Adrenal gland (tissue), 9 donors: ENCODE measurements at regions not wholly inside any gene's neighbourhood (a gene's known extent, or its start where the extent isn't known, plus 50 kb on each side); places are given as distances from the start of the nearest gene placed in this dataset.
"Not testable (repeated sequence)": the region's sequence is repeated elsewhere in the genome, so short reads cannot be mapped to it uniquely, and the experiment has no call there.

Experiments used
- DNase-seq, 7 donors: peaks; one replicate each; pipeline ENCODE4 v3.0.0-alpha.2; 2019 to 2020
- H3K27ac ChIP-seq, 5 donors: fragments of 200-600 bp; sonication (generic) in 4 of 5; 1 replicate in 3 of 5; 2 replicates in 2 of 5; pipeline versions ENCODE4 v1.5.1 to v1.8.0; 2016 to 2020; ENCODE audit warnings: mild to moderate bottlenecking in 1 of 5
- H3K27me3 ChIP-seq: fragments of 200-600 bp; 2 replicates; pipeline ENCODE4 v1.8.0; 2021
- H3K36me3 ChIP-seq, 2 donors: fragments of 200-600 bp; replicated peaks in 1 of 2; 1 replicate in 1 of 2; 2 replicates in 1 of 2; pipeline versions ENCODE4 v1.5.1 to v1.8.0; 2018 to 2022
- H3K4me1 ChIP-seq, 2 donors: fragments of 200-600 bp; replicated peaks in 1 of 2; 1 replicate in 1 of 2; 2 replicates in 1 of 2; pipeline versions ENCODE4 v1.5.1 to v1.8.0; 2018 to 2021
- H3K4me3 ChIP-seq, 4 donors: fragments of 200-600 bp; sonication (generic) in 3 of 4; one replicate each; pipeline ENCODE4 v1.5.1; 2016 to 2018
- H3K9me3 ChIP-seq, 3 donors: fragments of 200-600 bp; sonication (generic) in 1 of 3; replicated peaks in 1 of 3; 1 replicate in 2 of 3; 2 replicates in 1 of 3; pipeline versions ENCODE4 v1.5.1 to v1.8.0; 2016 to 2021
- WGBS, 4 donors: extraction: QIAGEN DNeasy Blood & Tissue Kit in 2 of 4; methylation state at CpG; one replicate each; pipeline versions ENCODE4 v1.1.5 to v1.1.7; 2013 to 2017; 5-methylcytosine and 5-hydroxymethylcytosine counted together
- intact Hi-C, 2 donors: fragments of 100-400 bp; cut with DNase I; formaldehyde crosslinking; loops; one replicate each; pipeline versions ENCODE4 v1.14.1 to v1.15.0; 2022 to 2023
- TF ChIP-seq, protein P1 (sequence below), 6 experiments: fragments of 450-650 bp in 4 of 6; fragments of 200-600 bp in 2 of 6; sonication (generic) in 1 of 6; IDR thresholded peaks; 1 replicate in 5 of 6; 2 replicates in 1 of 6; pipeline versions ENCODE4 v1.5.1 to v1.8.0; 2016 to 2021; ENCODE audit warnings: antibody characterized with exemption in 6 of 6, mild to moderate bottlenecking in 2 of 6, moderate library complexity in 1 of 6
- donor health status: healthy with polysubstance abuse.
- donor health status: Bipolar disorder and iron deficiency.
- donor health status: DM: yes; HTN: yes; CAD: no.
- donor health status: DM: no; HTN: no; CAD: no.
- donor health status: DM: no; HTN: no; CAD: no.

DNA sequence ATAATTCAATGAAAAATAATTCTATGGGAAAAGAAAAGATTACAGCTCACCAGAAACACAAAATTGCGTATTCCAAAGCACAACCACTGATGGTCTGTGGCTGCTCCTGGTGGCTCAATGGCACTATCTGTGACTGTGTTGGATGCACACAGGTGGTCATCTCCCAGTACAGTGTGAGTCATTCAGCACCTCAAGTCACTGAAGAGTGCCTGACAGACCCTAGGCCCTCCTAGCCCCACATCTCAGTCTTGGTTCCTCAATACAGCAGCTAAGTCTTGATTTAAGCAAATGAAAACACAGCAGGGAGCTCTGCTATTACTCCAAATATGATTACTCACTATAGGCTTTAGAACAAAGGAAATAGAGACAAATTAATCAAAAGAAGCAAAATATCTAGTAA, 233.4 kb upstream of the FRG1 start:
- H3K27ac ChIP-seq, DNase-seq, intact Hi-C loops, H3K36me3 ChIP-seq, H3K4me3 ChIP-seq, H3K4me1 ChIP-seq, H3K27me3 ChIP-seq, H3K9me3 ChIP-seq: not testable (repeated sequence)
- WGBS, 4 donors = 87 to 96% (median 93%) methylated on average over 1 of the region's 1 CpG

DNA sequence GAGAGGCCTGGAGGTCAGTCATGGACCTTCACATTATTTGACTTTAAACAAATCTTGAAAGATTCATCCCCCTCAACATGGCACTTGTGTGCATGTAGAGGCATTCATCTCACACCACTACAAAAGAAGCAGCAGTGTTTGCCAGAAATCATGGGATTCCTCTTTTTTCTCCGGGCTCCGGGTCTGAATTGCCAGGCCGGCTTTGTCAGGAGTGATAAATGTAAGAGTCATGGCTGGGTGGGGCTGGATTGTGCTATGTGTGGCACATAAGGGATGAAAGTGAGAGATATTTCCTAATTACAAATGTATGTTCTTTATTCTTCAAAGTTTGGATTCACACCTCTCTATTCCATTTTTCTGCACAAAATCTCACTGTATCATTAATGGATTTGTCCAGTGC, 228.7 kb upstream of the FRG1 start:
- H3K4me3 ChIP-seq, H3K27me3 ChIP-seq, H3K36me3 ChIP-seq, DNase-seq, H3K9me3 ChIP-seq, H3K27ac ChIP-seq, H3K4me1 ChIP-seq, intact Hi-C loops: not testable (repeated sequence)
- 86 to 100% (median 91%) methylated on average over 3 of the region's 3 CpGs for WGBS, 4 donors

DNA sequence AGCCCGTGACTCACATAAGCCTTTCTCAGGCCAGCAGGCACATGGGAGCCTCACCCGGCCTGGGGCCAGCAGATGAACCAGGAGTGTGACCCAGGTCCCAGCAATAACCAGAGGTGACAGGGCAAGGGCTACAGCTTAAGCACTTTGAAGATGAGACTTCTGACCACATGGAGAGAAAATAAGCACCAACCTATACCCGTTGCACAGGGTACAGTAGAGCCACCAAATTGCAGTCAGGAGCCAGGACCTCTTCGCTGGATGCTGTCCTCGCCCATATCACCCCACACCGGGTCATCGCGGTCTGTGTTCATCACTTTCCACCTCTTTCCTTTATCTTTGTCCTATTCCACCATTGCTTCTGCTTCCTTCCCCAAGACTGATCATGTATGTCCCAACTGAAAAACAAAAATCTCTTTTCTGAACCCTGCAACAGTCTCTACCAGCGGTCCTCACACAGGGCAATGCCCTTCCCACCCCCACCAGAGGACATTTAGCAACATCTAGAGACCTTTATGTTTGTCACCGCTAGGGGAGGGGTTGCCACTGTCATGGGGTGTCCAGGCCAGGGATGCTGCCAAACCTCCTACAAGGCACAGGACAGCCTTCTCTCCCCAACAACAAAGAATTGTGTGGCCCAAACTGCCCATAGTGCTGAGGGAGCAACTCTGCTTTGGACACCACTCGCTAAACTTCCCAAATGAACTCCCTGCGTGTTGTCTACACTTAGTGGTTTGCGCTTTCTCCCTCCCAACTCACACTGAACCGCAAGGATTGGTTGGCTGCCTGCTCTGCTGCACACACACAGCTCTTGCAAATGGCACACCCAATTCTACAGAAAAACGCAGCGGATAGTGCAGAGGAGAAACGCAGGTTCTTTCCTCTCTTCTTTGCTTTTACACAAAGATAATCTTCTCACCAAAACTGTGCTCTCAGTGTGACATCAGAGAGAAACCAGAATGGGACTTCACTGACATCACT, 219.4 kb upstream of the FRG1 start:
- DNase-seq = peak in 2 of 7 donors; percentile 38 to 40
- intact Hi-C loops, H3K4me3 ChIP-seq, H3K27me3 ChIP-seq, H3K9me3 ChIP-seq, H3K36me3 ChIP-seq, H3K4me1 ChIP-seq: not testable (repeated sequence)
- H3K27ac ChIP-seq = peak overlapping the region in 1 of 5 donors; percentile 1
- 73 to 88% (median 84%) methylated on average over 16 to 17 of the region's 17 CpGs for WGBS, 4 donors
- TF ChIP-seq, protein P1, sequence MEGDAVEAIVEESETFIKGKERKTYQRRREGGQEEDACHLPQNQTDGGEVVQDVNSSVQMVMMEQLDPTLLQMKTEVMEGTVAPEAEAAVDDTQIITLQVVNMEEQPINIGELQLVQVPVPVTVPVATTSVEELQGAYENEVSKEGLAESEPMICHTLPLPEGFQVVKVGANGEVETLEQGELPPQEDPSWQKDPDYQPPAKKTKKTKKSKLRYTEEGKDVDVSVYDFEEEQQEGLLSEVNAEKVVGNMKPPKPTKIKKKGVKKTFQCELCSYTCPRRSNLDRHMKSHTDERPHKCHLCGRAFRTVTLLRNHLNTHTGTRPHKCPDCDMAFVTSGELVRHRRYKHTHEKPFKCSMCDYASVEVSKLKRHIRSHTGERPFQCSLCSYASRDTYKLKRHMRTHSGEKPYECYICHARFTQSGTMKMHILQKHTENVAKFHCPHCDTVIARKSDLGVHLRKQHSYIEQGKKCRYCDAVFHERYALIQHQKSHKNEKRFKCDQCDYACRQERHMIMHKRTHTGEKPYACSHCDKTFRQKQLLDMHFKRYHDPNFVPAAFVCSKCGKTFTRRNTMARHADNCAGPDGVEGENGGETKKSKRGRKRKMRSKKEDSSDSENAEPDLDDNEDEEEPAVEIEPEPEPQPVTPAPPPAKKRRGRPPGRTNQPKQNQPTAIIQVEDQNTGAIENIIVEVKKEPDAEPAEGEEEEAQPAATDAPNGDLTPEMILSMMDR (IDR thresholded peaks at IDR 0.05) = peak in 1 of 6 experiments; percentile 7

DNA sequence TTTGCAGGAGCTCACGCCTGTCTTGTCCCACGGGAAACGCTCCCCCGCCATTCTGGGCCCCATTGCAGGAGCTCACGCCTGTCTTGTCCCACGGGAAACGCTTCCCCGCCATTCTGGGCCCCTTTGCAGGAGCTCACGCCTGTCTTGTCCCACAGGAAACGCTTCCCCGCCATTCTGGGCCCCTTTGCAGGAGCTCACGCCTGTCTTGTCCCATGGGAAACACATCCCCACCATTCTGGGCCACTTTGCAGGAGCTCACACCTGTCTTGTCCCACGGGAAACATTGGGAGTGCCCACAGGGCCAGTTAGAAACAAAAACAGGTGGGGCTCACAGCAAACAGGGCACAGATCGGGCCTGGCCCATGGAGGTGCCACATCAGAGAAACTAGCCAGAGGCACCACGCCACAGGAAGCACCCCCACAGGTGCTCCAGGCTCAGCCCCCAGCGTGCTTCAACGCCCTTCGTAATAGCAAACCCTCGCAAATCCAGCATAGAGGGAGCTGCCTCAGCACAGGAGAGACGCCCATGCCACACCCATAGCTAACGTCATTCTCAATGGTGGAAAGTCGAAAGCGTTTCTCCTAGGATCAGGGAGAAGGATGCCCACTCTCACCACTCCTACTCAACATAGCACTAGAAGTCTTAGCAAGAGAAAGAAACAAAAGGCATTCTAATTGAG, 218.2 kb upstream of the FRG1 start:
- 66 to 81% (median 76%) methylated on average over 9 to 23 of the region's 23 CpGs for WGBS, 4 donors
- H3K9me3 ChIP-seq, intact Hi-C loops, H3K4me1 ChIP-seq, H3K4me3 ChIP-seq, H3K27me3 ChIP-seq, H3K36me3 ChIP-seq: not testable (repeated sequence)
- DNase-seq = peak in 6 of 7 donors; percentile 34 to 90 (median 72)
- peak overlapping the region in 1 of 5 donors; percentile 30 for H3K27ac ChIP-seq

DNA sequence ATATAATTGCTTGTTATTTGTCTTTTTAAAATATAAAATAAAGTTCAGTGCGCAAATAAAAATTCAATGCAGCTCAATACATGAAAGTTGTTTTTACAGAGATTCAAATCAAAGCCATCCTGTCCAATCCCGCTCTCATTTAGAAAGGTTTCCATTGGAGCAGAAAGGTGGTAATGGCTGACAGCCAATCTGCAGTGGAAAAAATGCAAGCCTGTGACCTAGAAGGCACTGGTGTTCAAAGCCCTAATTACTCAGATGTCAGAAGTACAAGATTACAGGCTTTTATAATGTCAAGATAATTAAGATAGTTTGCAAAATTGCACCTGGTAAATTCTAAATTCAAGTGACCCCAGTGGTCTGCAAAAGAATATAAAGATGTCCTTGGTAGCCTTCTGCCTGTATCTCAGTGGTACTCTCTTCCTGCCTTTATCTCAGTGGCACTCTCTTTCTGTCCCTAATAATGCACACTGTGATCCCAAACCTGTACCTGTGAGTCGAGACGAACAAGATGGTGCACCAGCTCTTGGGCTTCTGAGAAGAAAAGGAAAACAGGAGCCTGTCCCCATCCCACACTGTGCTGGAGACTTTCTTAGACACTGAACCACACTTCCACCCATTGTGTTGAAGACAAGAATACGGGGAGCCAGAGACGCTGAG, 212.6 kb upstream of the FRG1 start:
- H3K4me3 ChIP-seq, intact Hi-C loops, H3K9me3 ChIP-seq, H3K4me1 ChIP-seq, DNase-seq, H3K27ac ChIP-seq, H3K27me3 ChIP-seq, H3K36me3 ChIP-seq: not testable (repeated sequence)
- 63 to 73% (median 69%) methylated on average over 3 to 4 of the region's 6 CpGs for WGBS, 4 donors

DNA sequence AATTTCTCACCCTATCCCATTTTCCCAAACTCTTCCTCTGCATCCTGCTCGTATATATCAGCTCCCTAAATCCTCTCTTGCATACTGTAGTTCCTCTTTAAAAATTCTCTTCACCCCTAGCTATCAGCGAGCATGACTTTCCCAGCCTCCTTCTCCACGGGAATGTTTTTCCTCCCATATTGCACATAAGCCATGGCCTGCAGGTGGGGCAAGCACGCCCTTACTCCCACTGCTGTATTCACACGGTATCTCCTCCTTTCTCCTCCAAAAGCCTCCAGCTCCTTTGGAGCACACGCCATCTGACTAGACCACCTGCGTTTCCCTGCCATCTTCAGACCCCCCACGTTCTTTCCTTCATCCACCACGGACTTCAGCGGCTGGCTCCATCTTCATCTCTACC, 208.7 kb upstream of the FRG1 start:
- H3K4me1 ChIP-seq, DNase-seq, H3K36me3 ChIP-seq, H3K27me3 ChIP-seq, H3K4me3 ChIP-seq, H3K9me3 ChIP-seq, intact Hi-C loops, H3K27ac ChIP-seq: not testable (repeated sequence)
- 89 to 92% (median 90%) methylated on average over 10 of the region's 10 CpGs for WGBS, 4 donors

DNA sequence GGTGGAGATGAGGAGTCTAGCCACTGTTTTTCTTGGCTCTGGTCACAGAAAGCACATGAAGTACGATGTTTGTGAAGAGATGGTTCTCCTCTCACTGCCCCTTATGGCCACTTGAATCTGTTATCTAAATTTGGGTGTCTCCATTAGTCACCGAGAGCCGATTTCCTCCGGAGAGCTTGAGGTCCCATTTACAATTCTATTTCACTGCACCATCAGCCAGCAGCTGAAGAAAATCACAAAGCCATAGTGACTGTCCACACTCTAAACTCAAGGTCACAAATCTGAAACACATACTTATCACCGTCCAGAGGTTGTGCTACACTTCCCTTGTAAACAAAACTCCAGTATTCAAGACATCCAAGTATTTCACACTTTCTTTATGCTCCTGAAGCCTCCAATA, 207.2 kb upstream of the FRG1 start:
- H3K36me3 ChIP-seq, H3K4me1 ChIP-seq, H3K4me3 ChIP-seq, DNase-seq, H3K27me3 ChIP-seq, H3K9me3 ChIP-seq, intact Hi-C loops: not testable (repeated sequence)
- WGBS, 4 donors = 61 to 77% (median 67%) methylated on average over 5 of the region's 5 CpGs
- peak overlapping the region in 1 of 5 donors; percentile 29 for H3K27ac ChIP-seq
